Right lobe of liver (tissue), 4 donors: ENCODE measurements at regions not wholly inside any gene's neighbourhood (a gene's known extent, or its start where the extent isn't known, plus 50 kb on each side); places are given as distances from the start of the nearest gene placed in this dataset.

Experiments
- CTCF ChIP-seq, 4 donors: fragments of 200-600 bp in 3 of 4; fragments of 450-650 bp in 1 of 4; IDR thresholded peaks; one replicate each; pipeline versions ENCODE4 v1.5.1 to v1.8.0; 2016 to 2022; ENCODE audit warnings: antibody characterized with exemption in 4 of 4, mild to moderate bottlenecking in 2 of 4
- POLR2A ChIP-seq: fragments of 450-650 bp; IDR thresholded peaks from one replicate; pipeline ENCODE4 v1.6.1; 2017; ENCODE audit warnings: antibody characterized with exemption, mild to moderate bottlenecking
- donor health status: DM: no; HTN: no; CAD: no.
- donor health status: DM: no; HTN: no; CAD: no.
- donor health status: DM: no; HTN: yes; CAD: no.

- no peak for TF ChIP-seq CTCF (IDR thresholded peaks at IDR 0.05)
- no peak for TF ChIP-seq POLR2A
Measured at GRCh38 chr4:73001885-73002284, 67.6 kb downstream of the COX18 start.
